ENCODE measurements at regions not wholly inside any gene's neighbourhood (a gene's known extent, or its start where the extent isn't known, plus 50 kb on each side); places are given as distances from the start of the nearest gene placed in this dataset.

GRCh38 chr2:199707593-199708185, 143.3 kb downstream of the FTCDNL1 start:
- ATAC-seq = no peak
- no peak overlapping the region for H3K4me3 Mint-ChIP-seq
- no peaks in the 10 kb centered on the region for H3K4me1 Mint-ChIP-seq
- no peaks in the 10 kb centered on the region for H3K27me3 Mint-ChIP-seq
- DNase-seq = no peak
- H3K9me3 Mint-ChIP-seq = peaks cover 8 to 9% of the 10 kb centered on the region in 2 donors
- H3K27ac Mint-ChIP-seq = no peak overlapping the region

GRCh38 chr2:199705538-199705937, 145.5 kb downstream of the FTCDNL1 start:
- H3K27ac Mint-ChIP-seq = no peak overlapping the region
- H3K4me3 Mint-ChIP-seq = no peak overlapping the region
- H3K27me3 Mint-ChIP-seq = no peaks in the 10 kb centered on the region
- DNase-seq (no peak), ATAC-seq (peak; percentile 31)
- H3K9me3 Mint-ChIP-seq = peaks cover 8 to 9% of the 10 kb centered on the region in 2 donors
- H3K4me1 Mint-ChIP-seq = no peaks in the 10 kb centered on the region

- Mint-ChIP-seq H3K4me3 (no peak overlapping the region), H3K9me3 (peaks cover 8 to 9% of the 10 kb centered on the region in 2 donors), H3K27ac (no peak overlapping the region), H3K4me1 (no peaks in the 10 kb centered on the region), H3K27me3 (peaks cover 7% of the 10 kb centered on the region)
- DNase-seq (peak in 1 of 2 donors; percentile 13), ATAC-seq (peak; percentile 66)
Observed at GRCh38 chr2:199704358-199705238, 146.4 kb downstream of the FTCDNL1 start.

DNA sequence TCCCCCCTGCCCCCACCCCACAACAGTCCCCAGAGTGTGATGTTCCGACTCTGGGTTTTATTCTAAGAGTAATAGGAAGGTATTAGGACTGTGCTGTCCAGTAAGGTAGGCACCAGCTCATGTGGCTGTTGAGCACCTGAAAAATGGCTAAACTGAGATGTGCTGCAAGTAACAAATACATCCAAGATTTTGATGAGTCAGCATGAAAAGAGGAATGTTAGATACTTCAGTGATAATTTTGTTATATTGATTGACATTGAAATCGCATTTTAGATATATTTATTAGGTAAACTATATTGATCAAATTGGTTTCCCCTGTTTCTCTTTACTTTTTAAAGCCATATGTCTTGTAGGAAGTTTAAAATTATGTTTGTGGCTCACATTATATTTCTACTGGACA, 147.8 kb downstream of the FTCDNL1 start:
- H3K9me3 Mint-ChIP-seq = peaks cover 8% of the 10 kb centered on the region in 2 donors
- no peak for DNase-seq
- peaks cover 13% of the 10 kb centered on the region for H3K27me3 Mint-ChIP-seq
- no peak overlapping the region for H3K27ac Mint-ChIP-seq
- ATAC-seq = no peak
- no peak overlapping the region for H3K4me3 Mint-ChIP-seq
- no peaks in the 10 kb centered on the region for H3K4me1 Mint-ChIP-seq

DNA sequence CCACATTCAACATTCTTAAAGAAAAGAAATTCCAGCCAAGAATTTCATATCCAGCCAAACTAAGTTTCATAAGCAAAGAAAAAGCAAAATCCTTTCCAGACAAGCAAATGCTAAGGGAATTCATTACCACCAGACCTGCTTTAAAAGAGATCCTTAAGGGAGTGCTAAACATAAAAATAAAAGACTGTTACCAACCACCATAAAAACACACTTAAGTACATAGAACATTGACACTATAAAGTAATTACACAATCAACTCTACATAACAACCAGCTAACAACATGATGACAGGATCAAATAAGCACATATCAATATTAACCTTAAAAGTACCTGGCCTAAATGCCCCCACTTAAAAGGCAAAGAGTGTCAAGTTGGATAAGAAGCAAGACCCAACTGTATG, 153.5 kb downstream of the FTCDNL1 start:
- H3K27me3 Mint-ChIP-seq = peaks cover 33% of the 10 kb centered on the region
- ATAC-seq = no peak
- no peaks in the 10 kb centered on the region for H3K4me1 Mint-ChIP-seq
- no peak overlapping the region for H3K27ac Mint-ChIP-seq
- DNase-seq = no peak
- no peak overlapping the region for H3K4me3 Mint-ChIP-seq
- H3K9me3 Mint-ChIP-seq = peaks cover 0 to 7% of the 10 kb centered on the region in 2 donors

- Mint-ChIP-seq H3K27me3 (peaks cover 33% of the 10 kb centered on the region), H3K27ac (peak overlapping the region in 1 of 2 donors; percentile 63), H3K9me3 (peaks cover 0 to 7% of the 10 kb centered on the region in 2 donors), H3K4me1 (no peaks in the 10 kb centered on the region), H3K4me3 (no peak overlapping the region)
- DNase-seq (no peak), ATAC-seq (peak; percentile 23)
Observed at GRCh38 chr2:199696048-199696447, 154.9 kb downstream of the FTCDNL1 start.

DNA sequence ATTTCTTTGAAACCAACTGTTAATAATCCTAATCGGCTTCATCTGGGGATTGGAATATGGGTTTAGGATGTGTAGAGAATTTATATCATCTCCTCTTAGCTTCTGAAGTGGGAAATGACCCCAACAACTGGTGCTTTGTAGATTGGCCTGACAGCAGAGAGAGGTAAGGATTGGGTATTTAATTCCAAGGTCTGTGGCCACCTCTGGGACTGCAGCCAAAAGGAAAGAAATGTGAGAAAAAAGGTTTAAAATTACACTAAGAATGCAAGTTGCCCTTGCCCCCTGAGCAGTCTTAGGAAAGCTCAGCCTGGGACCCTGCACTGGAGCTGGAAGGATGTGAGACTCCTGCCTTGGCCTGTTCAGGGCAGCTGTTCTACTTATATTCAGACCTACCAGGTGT, 157.1 kb downstream of the FTCDNL1 start:
- no peak overlapping the region for H3K27ac Mint-ChIP-seq
- no peaks in the 10 kb centered on the region for H3K4me1 Mint-ChIP-seq
- peaks cover 0 to 7% of the 10 kb centered on the region in 2 donors for H3K9me3 Mint-ChIP-seq
- DNase-seq (no peak), ATAC-seq (peak; percentile 20)
- H3K4me3 Mint-ChIP-seq = no peak overlapping the region
- H3K27me3 Mint-ChIP-seq = peaks cover 25% of the 10 kb centered on the region

GRCh38 chr2:199692489-199692888, 158.5 kb downstream of the FTCDNL1 start:
- H3K27ac Mint-ChIP-seq = no peak overlapping the region
- H3K4me1 Mint-ChIP-seq = no peaks in the 10 kb centered on the region
- no peak for DNase-seq
- no peak overlapping the region for H3K4me3 Mint-ChIP-seq
- H3K27me3 Mint-ChIP-seq = peaks cover 13% of the 10 kb centered on the region
- H3K9me3 Mint-ChIP-seq = peaks cover 0 to 7% of the 10 kb centered on the region in 2 donors
- no peak for ATAC-seq

GRCh38 chr2:199690225-199690624, 160.8 kb downstream of the FTCDNL1 start:
- ATAC-seq (no peak), DNase-seq (no peak)
- Mint-ChIP-seq H3K4me1 (peaks cover 7% of the 10 kb centered on the region), H3K27me3 (no peaks in the 10 kb centered on the region), H3K4me3 (no peak overlapping the region), H3K9me3 (no peaks in the 10 kb centered on the region), H3K27ac (no peak overlapping the region)

GRCh38 chr2:199685669-199686068, 165.3 kb downstream of the FTCDNL1 start:
- H3K27ac Mint-ChIP-seq = no peak overlapping the region
- H3K4me3 Mint-ChIP-seq = peak overlapping the region in 1 of 2 donors; percentile 45
- ATAC-seq = no peak
- H3K4me1 Mint-ChIP-seq = peaks cover 11% of the 10 kb centered on the region
- no peak for DNase-seq
- H3K27me3 Mint-ChIP-seq = no peaks in the 10 kb centered on the region
- no peaks in the 10 kb centered on the region for H3K9me3 Mint-ChIP-seq

DNA sequence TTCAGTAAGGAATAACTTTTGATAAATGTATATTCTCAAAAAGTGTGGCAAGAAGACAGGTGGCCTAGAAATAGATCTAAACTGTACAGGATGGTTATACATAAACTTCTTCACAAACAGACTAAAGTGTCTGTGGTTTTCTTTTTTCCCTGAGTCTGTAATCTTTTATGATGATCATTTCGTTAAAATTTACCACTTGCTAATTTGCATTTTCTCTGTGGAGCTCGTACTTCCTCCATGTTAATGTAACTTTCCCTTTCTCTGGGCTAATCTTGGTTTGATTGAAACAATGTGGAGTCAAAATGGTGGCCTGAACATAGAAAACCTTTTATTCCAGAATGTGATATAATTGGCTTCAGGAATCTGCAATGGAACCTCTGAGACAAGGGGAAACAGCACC, 166.2 kb downstream of the FTCDNL1 start:
- H3K4me1 Mint-ChIP-seq = peaks cover 11% of the 10 kb centered on the region
- no peak overlapping the region for H3K27ac Mint-ChIP-seq
- H3K9me3 Mint-ChIP-seq = no peaks in the 10 kb centered on the region
- no peak overlapping the region for H3K4me3 Mint-ChIP-seq
- ATAC-seq (no peak), DNase-seq (no peak)
- H3K27me3 Mint-ChIP-seq = no peaks in the 10 kb centered on the region

- H3K4me1 Mint-ChIP-seq = peaks cover 11% of the 10 kb centered on the region
- no peak overlapping the region for H3K4me3 Mint-ChIP-seq
- no peak overlapping the region for H3K27ac Mint-ChIP-seq
- no peaks in the 10 kb centered on the region for H3K27me3 Mint-ChIP-seq
- ATAC-seq (no peak), DNase-seq (no peak)
- no peaks in the 10 kb centered on the region for H3K9me3 Mint-ChIP-seq
Observed at GRCh38 chr2:199684168-199684567, 166.8 kb downstream of the FTCDNL1 start.

GRCh38 chr2:199682001-199682400, 169.0 kb downstream of the FTCDNL1 start:
- DNase-seq (no peak), ATAC-seq (no peak)
- Mint-ChIP-seq H3K4me3 (no peak overlapping the region), H3K4me1 (peaks cover 11% of the 10 kb centered on the region), H3K27me3 (peaks cover 9% of the 10 kb centered on the region), H3K27ac (no peak overlapping the region), H3K9me3 (no peaks in the 10 kb centered on the region)

DNA sequence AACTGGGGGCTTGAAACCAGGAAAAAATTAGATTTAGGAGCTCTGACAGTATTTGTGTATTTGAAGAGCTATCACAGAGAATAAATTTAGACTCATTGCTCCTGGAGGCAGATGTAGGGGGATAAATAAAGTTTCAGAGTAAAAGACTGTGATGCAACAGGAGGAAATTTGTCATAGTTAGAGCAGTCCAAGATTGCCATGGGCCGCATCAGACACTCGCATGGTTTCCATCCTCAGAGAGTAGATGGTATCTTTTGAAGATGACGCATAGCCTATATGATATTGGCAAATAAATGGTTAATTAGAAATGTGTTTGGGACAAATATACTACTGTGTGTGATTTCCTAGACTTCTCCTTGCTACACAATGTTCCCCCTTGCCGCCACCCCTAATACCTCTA, 170.5 kb downstream of the FTCDNL1 start:
- H3K4me1 Mint-ChIP-seq = peaks cover 6% of the 10 kb centered on the region
- no peaks in the 10 kb centered on the region for H3K9me3 Mint-ChIP-seq

DNA sequence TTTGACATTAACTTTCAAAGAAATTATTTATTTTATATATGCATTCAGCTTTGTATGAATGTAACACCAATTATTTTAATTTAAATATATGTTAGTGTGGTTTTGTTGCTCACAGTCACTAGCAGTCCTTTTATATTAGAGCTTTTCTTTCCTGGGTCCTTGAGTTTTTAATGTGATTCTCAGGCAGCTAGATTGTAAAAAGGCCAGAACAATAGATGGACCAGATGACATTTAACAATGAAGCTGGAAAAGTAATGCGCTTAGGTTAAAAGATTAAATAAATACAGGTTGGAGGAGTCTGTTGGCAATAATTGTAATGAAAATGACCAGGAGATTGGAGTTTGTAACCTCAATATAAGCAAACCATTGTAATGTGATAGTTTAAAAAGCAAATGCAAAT, 171.1 kb downstream of the FTCDNL1 start:
- Mint-ChIP-seq H3K4me1 (peaks cover under 1% of the 10 kb centered on the region), H3K27me3 (peaks cover 9% of the 10 kb centered on the region), H3K27ac (no peak overlapping the region), H3K9me3 (no peaks in the 10 kb centered on the region), H3K4me3 (no peak overlapping the region)
- ATAC-seq (no peak), DNase-seq (no peak)

More for the DNA sequence above, 170.5 kb downstream of the FTCDNL1 start:
- Mint-ChIP-seq H3K4me3 (no peak overlapping the region), H3K27ac (no peak overlapping the region), H3K27me3 (peaks cover 9% of the 10 kb centered on the region)
- no peak for ATAC-seq
- DNase-seq = no peak

- Mint-ChIP-seq H3K27ac (no peak overlapping the region), H3K4me3 (no peak overlapping the region), H3K27me3 (peaks cover 18% of the 10 kb centered on the region), H3K4me1 (no peaks in the 10 kb centered on the region), H3K9me3 (no peaks in the 10 kb centered on the region)
- no peak for DNase-seq
- no peak for ATAC-seq
Observed at GRCh38 chr2:199677881-199678280, 173.1 kb downstream of the FTCDNL1 start.
